ENCODE measurements at regions not wholly inside any gene's neighbourhood (a gene's known extent, or its start where the extent isn't known, plus 50 kb on each side); places are given as distances from the start of the nearest gene placed in this dataset.
"Not testable (repeated sequence)": the region's sequence is repeated elsewhere in the genome, so short reads cannot be mapped to it uniquely, and the experiment has no call there.

DNA sequence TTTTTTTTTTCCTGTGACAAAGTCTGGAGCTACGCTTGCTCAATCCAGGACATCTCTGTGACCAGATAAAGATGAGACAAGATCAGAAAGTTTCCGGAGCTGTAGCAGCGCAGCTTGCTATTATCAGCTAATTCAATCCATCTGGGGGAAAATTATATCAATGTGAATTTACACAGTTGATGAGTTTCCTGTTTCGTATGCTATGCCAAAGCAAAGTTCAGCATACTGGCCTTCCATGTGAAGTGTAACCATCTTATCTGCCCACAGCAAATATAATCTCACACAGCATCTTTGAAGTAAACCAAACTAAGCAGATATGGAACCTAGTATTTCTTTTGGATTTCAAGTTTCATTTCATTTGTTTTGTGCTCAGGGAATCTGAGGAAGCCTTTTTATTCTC, 1767.7 kb downstream of the EFNA5 start:
- DNase-seq: no peak
- in situ Hi-C loops (cut with HindIII; ENCODE audit: low pct_ligation_motif_present, low pct_unique_long_range_greater_than_20kb, low sequenced_read_pairs): no loop called here

DNA sequence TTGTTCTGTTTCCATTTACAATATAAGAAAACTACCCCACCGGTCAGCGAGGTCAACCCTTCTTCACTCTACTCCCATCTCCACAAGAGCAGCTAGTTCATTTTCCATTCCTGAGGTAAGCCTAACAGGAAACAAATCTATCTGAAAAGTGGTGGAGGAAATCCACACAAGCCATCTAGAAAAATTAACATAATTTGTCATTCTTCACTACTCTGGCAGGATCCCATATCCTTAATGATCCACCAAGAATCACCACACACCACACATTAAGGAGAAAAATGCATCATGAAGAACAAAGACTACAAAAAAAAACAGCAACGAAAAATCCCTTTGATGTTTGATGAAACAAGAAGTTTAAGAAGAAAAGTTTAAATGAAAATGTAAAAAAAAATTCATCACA, 1771.0 kb downstream of the EFNA5 start:
- DNase-seq: no peak
- in situ Hi-C loops (cut with HindIII; ENCODE audit: low pct_ligation_motif_present, low pct_unique_long_range_greater_than_20kb, low sequenced_read_pairs): no loop called here

DNA sequence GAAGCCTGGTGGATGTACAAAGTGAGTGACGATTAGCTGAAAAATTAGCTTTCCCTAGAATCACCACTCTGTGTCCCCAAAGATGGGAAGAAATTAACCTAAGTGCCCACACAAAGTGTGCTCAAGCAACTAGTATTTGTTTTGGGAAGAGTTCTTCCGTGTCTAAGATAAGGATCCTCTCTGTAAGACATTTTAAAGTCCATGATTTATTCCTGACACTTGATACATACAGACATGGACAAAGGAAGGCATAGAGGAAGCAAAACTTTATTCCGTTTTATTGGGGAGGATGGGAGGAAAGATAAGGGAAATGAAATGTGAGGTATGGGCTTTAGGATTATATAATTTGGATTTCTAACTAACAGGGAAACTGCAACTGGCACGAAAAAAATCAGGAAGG, 1772.6 kb downstream of the EFNA5 start:
- DNase-seq: no peak
- in situ Hi-C loops (cut with HindIII; ENCODE audit: low pct_ligation_motif_present, low pct_unique_long_range_greater_than_20kb, low sequenced_read_pairs): no loop called here

DNA sequence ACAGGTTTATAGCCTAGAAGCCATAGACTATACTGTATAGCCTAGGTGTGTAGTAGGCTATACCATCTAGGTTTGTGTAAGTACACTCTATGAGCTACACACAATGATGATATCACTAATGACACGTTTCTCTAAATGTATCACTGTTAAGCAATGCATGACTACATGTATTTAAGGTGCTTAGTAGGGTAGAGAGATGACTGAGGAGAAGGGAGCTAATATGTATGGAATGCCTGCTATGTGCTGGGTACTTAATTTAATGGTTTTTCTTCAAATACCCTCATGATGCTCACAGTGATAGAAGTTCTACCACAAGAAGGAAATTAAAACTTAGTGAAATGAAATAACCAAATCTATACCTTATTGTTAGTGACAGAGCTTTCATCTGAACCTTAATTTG, 1785.5 kb downstream of the EFNA5 start:
- no peak for DNase-seq
- in situ Hi-C loops (cut with HindIII; ENCODE audit: low pct_ligation_motif_present, low pct_unique_long_range_greater_than_20kb, low sequenced_read_pairs): no loop called here

DNA sequence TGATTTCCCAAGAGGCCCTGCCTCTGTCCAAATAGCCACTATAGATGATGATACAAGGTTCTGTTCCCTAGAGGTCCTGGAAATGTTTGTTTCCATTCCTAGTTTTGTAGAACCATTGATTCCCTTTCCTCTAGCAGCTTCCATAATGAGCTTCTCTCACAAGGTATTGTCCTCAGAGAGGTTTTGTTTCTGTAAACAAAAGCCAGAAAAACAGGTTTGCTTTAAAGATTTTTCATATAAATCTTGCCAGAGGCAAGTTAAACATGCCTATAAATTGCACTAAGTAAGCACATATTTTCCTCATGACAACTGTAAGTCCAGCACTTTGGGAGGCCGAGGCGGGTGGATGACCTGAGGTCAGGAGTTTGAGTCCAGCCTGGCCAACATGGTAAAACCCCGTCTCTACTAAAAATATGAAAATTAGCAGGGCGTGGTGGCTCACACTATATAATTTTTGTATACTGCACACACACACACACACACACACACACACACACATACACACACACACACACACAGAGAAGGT, 1787.7 kb downstream of the EFNA5 start:
- in situ Hi-C loops (cut with HindIII; ENCODE audit: low pct_ligation_motif_present, low pct_unique_long_range_greater_than_20kb, low sequenced_read_pairs): no loop called here
- no peak for DNase-seq

DNA sequence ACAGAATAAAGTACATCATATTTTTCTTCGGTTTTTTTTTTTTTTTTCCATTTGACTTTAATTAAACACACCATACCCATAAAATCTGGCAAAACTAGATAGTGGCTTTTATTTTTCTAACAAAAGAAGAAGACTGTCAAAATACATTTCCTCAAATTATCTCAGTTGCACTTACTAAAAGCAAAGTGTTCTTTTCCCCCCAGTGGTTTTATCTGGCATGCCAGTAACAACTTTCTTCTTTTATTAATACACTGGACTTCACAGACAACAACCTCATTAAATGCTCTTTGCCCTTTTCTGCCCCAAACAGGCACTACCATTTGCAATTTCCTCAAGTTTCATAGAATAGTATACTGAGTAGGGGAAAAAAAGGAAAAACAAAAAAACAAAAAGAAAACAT, 1792.3 kb downstream of the EFNA5 start:
- in situ Hi-C loops (cut with HindIII; ENCODE audit: low pct_ligation_motif_present, low pct_unique_long_range_greater_than_20kb, low sequenced_read_pairs): no loop called here
- DNase-seq: no peak

DNA sequence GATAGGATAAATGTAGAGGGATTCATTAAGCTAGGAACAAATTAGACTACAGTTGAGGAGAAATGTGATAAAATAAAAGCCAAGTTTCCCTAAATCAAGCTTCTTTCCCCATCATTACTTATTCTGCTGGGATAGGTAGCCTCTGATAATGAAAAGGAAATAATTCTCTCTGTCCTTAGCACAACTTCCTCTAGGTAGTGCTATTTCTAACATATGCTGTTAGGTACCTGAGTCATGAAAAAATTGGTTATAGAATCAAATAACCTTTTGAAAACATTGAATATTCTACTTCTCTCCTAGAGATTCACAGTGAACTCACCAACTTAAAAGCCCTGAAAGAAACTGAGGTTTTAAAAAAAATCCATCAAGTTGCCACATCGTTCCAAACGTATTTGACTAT, 1793.1 kb downstream of the EFNA5 start:
- peak; percentile 4 for DNase-seq
- in situ Hi-C loops (cut with HindIII; ENCODE audit: low pct_ligation_motif_present, low pct_unique_long_range_greater_than_20kb, low sequenced_read_pairs): no loop called here

DNA sequence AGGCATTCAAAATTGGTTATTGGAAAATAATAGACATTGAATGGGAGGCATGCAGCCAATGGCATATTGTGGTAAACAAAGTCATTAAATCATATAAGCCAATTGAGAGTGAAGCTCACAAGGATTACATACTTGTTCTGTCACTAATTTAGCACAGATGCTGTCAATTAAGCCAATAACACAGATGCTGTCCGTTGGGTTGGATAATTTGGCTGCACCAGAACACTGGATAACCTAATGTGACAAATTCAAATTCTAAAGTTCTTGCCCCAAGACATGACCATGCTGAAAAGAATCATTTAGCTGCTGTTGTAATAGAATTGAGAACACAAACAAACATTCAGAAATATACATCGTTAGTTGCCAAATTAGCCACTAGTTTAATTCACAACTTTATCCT, 1796.4 kb downstream of the EFNA5 start:
- in situ Hi-C loops (cut with HindIII; ENCODE audit: low pct_ligation_motif_present, low pct_unique_long_range_greater_than_20kb, low sequenced_read_pairs): no loop called here

DNA sequence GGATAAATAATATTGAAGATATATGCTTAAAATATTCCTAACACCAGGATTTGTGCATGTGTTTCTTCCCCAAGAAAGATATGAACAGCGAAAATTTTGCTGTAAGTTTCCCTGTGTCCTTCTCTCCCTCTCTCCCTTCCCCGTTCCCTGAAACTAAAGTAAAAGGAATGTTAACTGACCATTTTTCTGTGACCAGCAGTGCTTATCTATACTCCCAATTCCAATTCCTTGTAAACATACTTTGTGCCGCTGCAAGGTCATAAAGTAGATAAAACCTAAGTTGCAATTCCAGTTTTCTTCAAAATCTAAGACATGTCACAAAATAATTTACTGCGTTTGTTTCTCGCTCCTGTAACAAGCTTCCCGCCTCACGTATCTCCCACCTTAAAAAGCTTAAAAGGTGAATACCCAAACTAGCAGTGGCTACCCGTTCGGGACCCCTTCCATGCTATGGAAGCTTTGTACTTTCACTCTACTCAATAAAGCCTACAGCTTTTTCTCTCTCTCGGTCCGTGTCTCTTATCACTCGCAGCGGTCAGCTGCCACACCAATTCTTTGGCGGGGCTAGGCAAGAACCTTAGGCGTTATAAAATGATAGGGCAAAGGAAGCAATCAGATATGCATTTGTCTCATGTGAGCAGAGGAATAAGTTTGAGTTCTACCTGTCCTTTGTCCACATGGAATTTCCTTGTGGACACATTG, 1798.0 kb downstream of the EFNA5 start:
- no peak for DNase-seq
- in situ Hi-C loops (cut with HindIII; ENCODE audit: low pct_ligation_motif_present, low pct_unique_long_range_greater_than_20kb, low sequenced_read_pairs): no loop called here

More for the DNA sequence above, 1796.4 kb downstream of the EFNA5 start:
- no peak for DNase-seq

DNA sequence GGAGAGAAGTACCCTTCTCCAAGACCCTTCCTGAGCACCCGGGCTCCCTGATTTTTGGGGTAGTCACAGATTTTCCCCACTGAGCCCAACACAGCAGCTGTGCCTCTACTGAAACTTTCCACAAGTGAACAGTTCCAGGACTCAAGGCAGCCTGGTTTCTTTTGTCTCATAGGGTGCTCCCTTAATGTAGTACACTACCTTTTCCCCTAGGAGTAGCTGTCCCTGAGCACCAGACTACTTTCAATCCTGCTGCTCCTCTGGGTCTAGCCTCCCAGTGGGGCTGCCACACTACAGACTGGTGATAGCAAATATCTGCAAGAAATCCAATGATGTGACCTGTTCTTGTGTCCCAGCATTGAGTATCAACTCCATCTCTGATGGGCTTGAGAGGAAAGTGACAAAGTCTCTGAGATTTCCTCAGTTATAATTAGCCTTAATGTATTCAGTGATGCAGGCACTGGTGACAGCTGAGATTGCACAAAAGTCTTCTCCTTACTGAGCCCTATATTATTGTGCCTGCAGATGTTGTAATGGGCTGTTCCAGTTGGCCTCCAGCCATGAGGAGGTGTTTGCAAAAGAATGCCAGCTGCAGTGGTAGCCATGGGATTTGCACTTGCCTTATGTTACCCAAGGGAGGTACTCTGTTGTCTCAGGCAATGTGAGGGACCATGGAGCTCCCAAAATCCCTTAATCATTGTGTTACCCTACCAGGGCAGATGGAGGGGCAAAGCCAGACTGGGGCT, 1802.5 kb downstream of the EFNA5 start:
- in situ Hi-C loops (cut with HindIII; ENCODE audit: low pct_ligation_motif_present, low pct_unique_long_range_greater_than_20kb, low sequenced_read_pairs): no loop called here
- DNase-seq: no peak

DNA sequence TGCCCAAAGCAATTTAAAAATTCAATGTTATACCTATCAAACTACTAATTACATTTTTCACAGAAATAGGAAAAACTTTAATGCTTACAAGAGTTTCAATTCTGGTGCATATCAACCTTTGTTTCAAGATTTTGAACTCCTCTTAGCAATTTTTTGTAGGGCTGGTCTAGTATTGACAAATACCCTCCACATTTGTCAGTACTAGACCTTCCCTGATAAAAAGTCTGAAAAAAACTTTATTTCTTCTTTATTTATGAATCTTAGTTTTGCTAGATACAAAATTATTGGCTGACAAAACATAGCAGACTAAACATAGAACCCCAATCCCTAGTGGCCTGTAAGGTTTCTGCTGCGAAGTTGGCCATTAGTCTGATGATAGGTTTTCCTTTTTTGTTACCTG, 1804.9 kb downstream of the EFNA5 start:
- DNase-seq: no peak
- in situ Hi-C loops (cut with HindIII; ENCODE audit: low pct_ligation_motif_present, low pct_unique_long_range_greater_than_20kb, low sequenced_read_pairs): no loop called here

DNA sequence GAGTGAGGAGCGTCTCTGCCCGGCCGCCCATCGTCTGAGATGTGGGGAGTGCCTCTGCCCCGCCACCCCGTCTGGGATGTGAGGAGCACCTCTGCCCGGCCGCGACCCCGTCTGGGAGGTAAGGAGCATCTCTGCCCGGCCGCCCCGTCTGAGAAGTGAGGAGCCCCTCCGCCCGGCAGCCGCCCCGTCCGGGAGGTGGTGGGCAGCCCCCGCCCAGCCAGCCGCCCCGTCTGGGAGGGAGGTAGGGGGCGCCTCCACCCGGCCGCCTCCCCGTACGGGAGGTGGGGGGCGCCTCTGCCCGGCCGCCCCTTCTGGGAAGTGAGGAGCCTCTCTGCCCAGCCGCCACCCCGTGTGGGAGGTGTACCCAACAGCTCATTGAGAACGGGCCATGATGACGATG, 1811.4 kb downstream of the EFNA5 start:
- DNase-seq; in situ Hi-C loops (cut with HindIII; ENCODE audit: low pct_ligation_motif_present, low pct_unique_long_range_greater_than_20kb, low sequenced_read_pairs): not testable (repeated sequence)

DNA sequence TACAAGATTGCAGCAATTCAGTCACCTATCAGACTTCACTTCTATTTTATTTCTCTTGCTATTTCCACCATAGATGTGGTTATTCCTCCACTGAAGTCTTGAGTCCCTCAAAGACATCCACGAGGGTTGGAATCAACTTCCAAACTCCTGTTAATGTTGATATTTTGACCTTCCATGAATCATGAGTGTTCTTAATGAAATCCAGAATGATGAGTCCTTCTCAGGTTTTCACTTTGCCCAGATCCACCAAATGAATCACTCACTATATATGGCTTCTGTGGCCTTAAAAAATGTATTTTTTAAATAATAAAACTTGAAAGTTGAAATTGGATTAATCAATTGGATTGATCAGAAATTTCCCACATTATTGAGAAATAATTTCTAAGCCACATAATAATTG, 1821.0 kb downstream of the EFNA5 start:
- in situ Hi-C loops (cut with HindIII; ENCODE audit: low pct_ligation_motif_present, low pct_unique_long_range_greater_than_20kb, low sequenced_read_pairs): no loop called here

DNA sequence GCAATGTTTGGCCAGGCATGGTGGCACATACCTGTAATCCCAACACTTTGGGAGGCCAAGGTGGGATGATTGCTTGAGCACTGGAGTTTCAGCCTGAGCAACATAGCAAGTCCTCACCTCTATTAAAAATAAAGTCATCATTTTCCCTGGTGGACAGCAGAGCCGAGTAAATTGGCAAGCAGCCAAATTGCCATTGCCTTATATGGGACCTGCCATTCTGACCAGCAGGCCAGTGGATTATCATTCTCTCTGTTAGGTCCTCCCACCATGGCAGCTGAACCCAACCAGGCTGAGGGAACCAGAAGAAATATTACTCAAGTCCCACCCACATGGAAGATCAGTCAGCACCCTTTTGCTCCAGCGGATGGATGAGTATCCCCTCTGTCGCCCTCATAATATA, 1829.9 kb downstream of the EFNA5 start:
- in situ Hi-C loops (cut with HindIII; ENCODE audit: low pct_ligation_motif_present, low pct_unique_long_range_greater_than_20kb, low sequenced_read_pairs): no loop called here
- no peak for DNase-seq

More for the DNA sequence above, 1821.0 kb downstream of the EFNA5 start:
- DNase-seq: no peak

DNA sequence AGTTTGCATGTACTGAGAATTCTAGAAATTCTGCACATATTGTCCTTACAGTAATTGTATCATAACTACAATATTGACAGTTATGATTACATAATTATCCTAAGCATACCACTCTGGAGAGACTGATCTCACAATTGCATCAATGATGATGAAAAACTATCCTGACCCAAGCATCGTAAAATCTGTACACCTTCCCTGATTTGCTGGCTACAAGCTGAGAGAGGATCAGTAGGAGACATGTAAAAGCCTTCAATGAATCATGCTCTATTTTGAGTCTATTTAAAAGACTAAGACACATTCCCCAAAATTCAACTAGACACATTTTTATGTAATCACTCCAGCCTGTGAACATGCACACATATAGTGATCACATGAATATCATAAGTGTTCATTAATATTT, 1833.8 kb downstream of the EFNA5 start:
- no peak for DNase-seq
- in situ Hi-C loops (cut with HindIII; ENCODE audit: low pct_ligation_motif_present, low pct_unique_long_range_greater_than_20kb, low sequenced_read_pairs): no loop called here

DNA sequence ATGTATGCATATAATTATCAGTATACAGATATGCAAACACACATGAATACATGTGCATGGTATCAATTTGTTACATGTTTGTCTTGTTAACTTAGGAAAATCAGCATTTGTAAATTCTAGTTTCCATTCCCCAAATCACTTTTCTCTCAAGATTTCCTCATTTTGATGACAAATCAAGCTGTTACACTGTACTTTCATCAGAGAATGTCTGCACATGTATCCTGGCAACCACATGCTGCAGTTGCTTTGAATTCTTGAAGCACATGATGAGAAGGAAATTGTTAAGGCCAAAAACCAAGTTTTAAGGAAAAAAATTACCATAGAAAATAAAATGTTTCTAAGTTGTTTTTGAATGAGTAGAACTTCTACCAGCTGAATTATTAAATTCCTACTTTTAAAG, 1834.5 kb downstream of the EFNA5 start:
- no peak for DNase-seq
- in situ Hi-C loops (cut with HindIII; ENCODE audit: low pct_ligation_motif_present, low pct_unique_long_range_greater_than_20kb, low sequenced_read_pairs): no loop called here

DNA sequence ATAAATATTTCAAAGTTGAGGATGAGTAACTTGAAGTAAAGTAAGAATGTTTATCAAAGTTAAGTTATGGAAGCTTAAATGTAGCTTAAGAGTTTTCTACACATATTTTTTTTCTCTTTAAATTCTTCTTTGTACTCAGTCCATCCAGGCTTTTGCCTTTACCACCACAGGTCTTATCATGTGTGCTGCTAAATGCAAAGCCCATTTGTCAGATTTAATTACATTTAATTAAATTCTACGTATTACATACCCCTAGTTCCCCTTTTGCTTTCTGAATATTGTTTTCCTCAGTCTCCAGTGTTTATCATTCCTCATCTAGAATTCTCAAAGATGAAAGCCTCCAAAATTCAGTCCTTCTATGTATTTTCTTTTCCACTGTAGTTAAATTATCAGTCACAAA, 1841.9 kb downstream of the EFNA5 start:
- in situ Hi-C loops (cut with HindIII; ENCODE audit: low pct_ligation_motif_present, low pct_unique_long_range_greater_than_20kb, low sequenced_read_pairs): no loop called here
- no peak for DNase-seq

DNA sequence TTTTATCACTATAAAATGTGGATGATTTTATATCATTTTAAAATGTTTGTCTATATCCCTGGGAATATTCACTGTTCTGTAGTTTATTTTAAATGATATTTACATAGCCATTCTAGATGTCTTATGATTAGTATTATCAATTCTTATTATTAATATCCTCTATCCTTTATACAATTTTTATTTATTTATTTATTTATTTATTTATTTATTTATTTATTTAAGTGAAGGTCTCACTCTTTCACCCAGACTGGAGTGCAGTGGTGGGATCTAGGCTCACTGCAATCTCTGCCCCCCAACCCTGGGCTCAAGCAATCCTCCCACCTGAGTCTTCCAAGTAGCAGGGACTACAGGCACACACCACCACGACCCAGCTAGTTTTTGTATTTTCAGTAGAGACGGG, 1848.9 kb downstream of the EFNA5 start:
- no peak for DNase-seq
- in situ Hi-C loops (cut with HindIII; ENCODE audit: low pct_ligation_motif_present, low pct_unique_long_range_greater_than_20kb, low sequenced_read_pairs): no loop called here

DNA sequence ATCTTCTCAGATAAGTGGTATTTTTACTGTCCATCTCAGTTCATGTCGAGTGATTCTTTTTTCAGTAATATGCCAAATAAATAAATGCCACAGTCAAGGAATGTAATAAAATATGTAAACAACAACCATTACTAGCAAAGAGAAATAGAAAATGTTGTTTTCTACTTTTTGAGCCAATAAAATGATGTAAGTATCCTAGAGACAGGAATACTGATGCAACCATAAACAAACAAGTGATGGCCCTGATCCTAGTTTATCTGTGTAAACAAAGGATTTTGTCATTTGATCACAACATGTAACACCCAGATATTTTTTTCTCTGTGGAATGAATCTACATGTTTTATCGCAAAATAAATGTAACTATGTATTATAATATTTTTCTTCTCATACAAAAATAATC, 1852.8 kb downstream of the EFNA5 start:
- no peak for DNase-seq
- in situ Hi-C loops (cut with HindIII; ENCODE audit: low pct_ligation_motif_present, low pct_unique_long_range_greater_than_20kb, low sequenced_read_pairs): no loop called here

DNA sequence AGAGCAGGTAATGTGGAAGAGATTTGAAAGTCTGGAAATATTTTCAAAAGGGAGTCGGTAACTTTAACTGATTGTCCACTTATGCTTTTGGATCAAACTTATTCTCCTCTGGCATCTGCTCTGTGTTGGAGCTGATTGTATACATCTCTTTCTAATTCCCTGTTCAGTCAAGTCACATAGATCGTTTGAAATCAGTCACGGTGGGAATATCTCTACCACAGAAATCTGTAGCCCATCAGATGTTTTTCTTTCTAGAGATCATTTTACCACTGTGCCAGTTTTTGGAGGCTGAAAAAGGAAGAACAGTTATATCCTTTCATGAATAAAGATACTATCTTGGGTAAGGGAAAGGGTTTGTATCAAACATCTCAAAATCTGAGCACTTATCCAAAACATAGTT, 1853.3 kb downstream of the EFNA5 start:
- DNase-seq: no peak
- in situ Hi-C loops (cut with HindIII; ENCODE audit: low pct_ligation_motif_present, low pct_unique_long_range_greater_than_20kb, low sequenced_read_pairs): no loop called here
